ENCODE measurements at regions not wholly inside any gene's neighbourhood (a gene's known extent, or its start where the extent isn't known, plus 50 kb on each side); places are given as distances from the start of the nearest gene placed in this dataset.

GRCh38 chr14:62251237-62251636 lies 489.0 kb downstream of the SNAPC1 start:
- Histone ChIP-seq H3K4me2 (ENCODE audit: control insufficient read depth, extremely low read depth, insufficient read depth, low read depth, low read length) (no peak overlapping the region), H3K9me3 (ENCODE audit: control insufficient read depth, low read depth, low read length) (no peaks in the 10 kb centered on the region), H3K27me3 (ENCODE audit: control insufficient read depth, extremely low read depth, insufficient read depth, low read length) (no peaks in the 10 kb centered on the region), H2AFZ (ENCODE audit: control insufficient read depth, low read length) (no peak overlapping the region), H3K4me1 (ENCODE audit: control insufficient read depth, extremely low read depth, insufficient read depth, low read length) (no peaks in the 10 kb centered on the region), H3K4me3 (ENCODE audit: control insufficient read depth in 2 of 3, extremely low read depth in 1 of 3, insufficient read depth in 2 of 3, low read depth in 1 of 3, low read length in 3 of 3) (no peak overlapping the region), H3K27ac (ENCODE audit: control insufficient read depth, insufficient read depth, low read length) (no peak overlapping the region), H3K79me2 (ENCODE audit: control insufficient read depth, insufficient read depth, low read length) (no peaks in the 10 kb centered on the region), H3K36me3 (ENCODE audit: control insufficient read depth in 2 of 2, extremely low read depth in 1 of 2, insufficient read depth in 2 of 2, low read length in 2 of 2) (no peaks in the 10 kb centered on the region), H4K20me1 (ENCODE audit: control insufficient read depth, extremely low read depth, insufficient read depth, low read length) (no peaks in the 10 kb centered on the region), H3K9me1 (ENCODE audit: control insufficient read depth, extremely low read depth, insufficient read depth, low read length) (no peaks in the 10 kb centered on the region), H3K9ac (ENCODE audit: control insufficient read depth, extremely low read depth, insufficient read depth, low read length) (no peak overlapping the region)
- dilution Hi-C loops (cut with MboI; ENCODE audit: extremely low pct_ligation_motif_present, low sequenced_read_pairs): no loop called here
- DNase-seq (ENCODE audit: low read depth, low spot score): no peak
- no peak for FAIRE-seq
- TF ChIP-seq, protein P1, sequence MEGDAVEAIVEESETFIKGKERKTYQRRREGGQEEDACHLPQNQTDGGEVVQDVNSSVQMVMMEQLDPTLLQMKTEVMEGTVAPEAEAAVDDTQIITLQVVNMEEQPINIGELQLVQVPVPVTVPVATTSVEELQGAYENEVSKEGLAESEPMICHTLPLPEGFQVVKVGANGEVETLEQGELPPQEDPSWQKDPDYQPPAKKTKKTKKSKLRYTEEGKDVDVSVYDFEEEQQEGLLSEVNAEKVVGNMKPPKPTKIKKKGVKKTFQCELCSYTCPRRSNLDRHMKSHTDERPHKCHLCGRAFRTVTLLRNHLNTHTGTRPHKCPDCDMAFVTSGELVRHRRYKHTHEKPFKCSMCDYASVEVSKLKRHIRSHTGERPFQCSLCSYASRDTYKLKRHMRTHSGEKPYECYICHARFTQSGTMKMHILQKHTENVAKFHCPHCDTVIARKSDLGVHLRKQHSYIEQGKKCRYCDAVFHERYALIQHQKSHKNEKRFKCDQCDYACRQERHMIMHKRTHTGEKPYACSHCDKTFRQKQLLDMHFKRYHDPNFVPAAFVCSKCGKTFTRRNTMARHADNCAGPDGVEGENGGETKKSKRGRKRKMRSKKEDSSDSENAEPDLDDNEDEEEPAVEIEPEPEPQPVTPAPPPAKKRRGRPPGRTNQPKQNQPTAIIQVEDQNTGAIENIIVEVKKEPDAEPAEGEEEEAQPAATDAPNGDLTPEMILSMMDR (optimal IDR thresholded peaks at IDR 0.05 in 1 of 3, IDR thresholded peaks at IDR 0.05 in 1 of 3, conservative IDR thresholded peaks at IDR 0.05 in 1 of 3; ENCODE audit: extremely low read depth in 1 of 3, insufficient read depth in 2 of 3, low read length in 3 of 3): no peak
- no peak for TF ChIP-seq EZH2 (IDR thresholded peaks at IDR 0.05; ENCODE audit: low read length)

DNA sequence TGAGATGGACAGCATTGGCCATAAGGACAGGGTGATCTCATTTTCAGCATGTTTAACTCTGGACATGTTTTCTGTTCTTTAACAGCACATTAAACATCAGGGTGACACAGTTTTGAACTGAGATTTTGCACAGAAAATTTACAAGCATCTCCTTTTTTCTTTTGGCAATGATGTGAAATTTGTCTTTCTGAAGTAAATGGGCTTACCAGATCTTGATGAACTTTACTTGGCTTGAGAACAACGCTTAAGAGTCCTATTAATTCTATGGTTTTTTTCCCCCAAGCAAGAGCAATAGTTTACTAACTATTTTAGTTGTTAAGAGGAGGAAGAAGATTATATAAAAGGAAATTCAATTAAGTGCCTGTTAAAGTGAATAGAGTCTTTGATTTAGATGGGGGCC lies 491.0 kb downstream of the SNAPC1 start:
- dilution Hi-C loops (cut with MboI; ENCODE audit: extremely low pct_ligation_motif_present, low sequenced_read_pairs): no loop called here
- no peak overlapping the region for H2AFZ ChIP-seq (ENCODE audit: control insufficient read depth, low read length)
- H3K4me2 ChIP-seq (ENCODE audit: control insufficient read depth, extremely low read depth, insufficient read depth, low read depth, low read length): no peak overlapping the region
- H4K20me1 ChIP-seq (ENCODE audit: control insufficient read depth, extremely low read depth, insufficient read depth, low read length): no peaks in the 10 kb centered on the region
- H3K27ac ChIP-seq (ENCODE audit: control insufficient read depth, insufficient read depth, low read length): no peak overlapping the region
- no peaks in the 10 kb centered on the region for H3K27me3 ChIP-seq (ENCODE audit: control insufficient read depth, extremely low read depth, insufficient read depth, low read length)
- H3K79me2 ChIP-seq (ENCODE audit: control insufficient read depth, insufficient read depth, low read length): no peaks in the 10 kb centered on the region
- TF ChIP-seq EZH2 (IDR thresholded peaks at IDR 0.05; ENCODE audit: low read length): no peak
- TF ChIP-seq, protein P1 (optimal IDR thresholded peaks at IDR 0.05 in 1 of 3, IDR thresholded peaks at IDR 0.05 in 1 of 3, conservative IDR thresholded peaks at IDR 0.05 in 1 of 3; ENCODE audit: extremely low read depth in 1 of 3, insufficient read depth in 2 of 3, low read length in 3 of 3): no peak
- FAIRE-seq (no peak), DNase-seq (ENCODE audit: low read depth, low spot score) (no peak)
- H3K36me3 ChIP-seq (ENCODE audit: control insufficient read depth in 2 of 2, extremely low read depth in 1 of 2, insufficient read depth in 2 of 2, low read length in 2 of 2): no peaks in the 10 kb centered on the region
- H3K9me1 ChIP-seq (ENCODE audit: control insufficient read depth, extremely low read depth, insufficient read depth, low read length): no peaks in the 10 kb centered on the region
- no peaks in the 10 kb centered on the region for H3K4me1 ChIP-seq (ENCODE audit: control insufficient read depth, extremely low read depth, insufficient read depth, low read length)
- no peaks in the 10 kb centered on the region for H3K9me3 ChIP-seq (ENCODE audit: control insufficient read depth, low read depth, low read length)
- H3K4me3 ChIP-seq (ENCODE audit: control insufficient read depth in 2 of 3, extremely low read depth in 1 of 3, insufficient read depth in 2 of 3, low read depth in 1 of 3, low read length in 3 of 3): no peak overlapping the region
- no peak overlapping the region for H3K9ac ChIP-seq (ENCODE audit: control insufficient read depth, extremely low read depth, insufficient read depth, low read length)

Measured in keratinocyte (primary cell).